Esophagus muscularis mucosa (tissue), 4 donors: ENCODE measurements at regions not wholly inside any gene's neighbourhood (a gene's known extent, or its start where the extent isn't known, plus 50 kb on each side); places are given as distances from the start of the nearest gene placed in this dataset.

Source experiments
- CTCF ChIP-seq, 3 experiments: fragments of 200-600 bp in 2 of 3; fragments of 450-650 bp in 1 of 3; sonication (generic) in 2 of 3; IDR thresholded peaks; one replicate each; pipeline ENCODE4 v1.5.1; 2017 to 2019; ENCODE audit warnings: antibody characterized with exemption in 3 of 3, mild to moderate bottlenecking in 2 of 3, moderate library complexity in 1 of 3
- EP300 ChIP-seq: sonication (generic); formaldehyde crosslinking; IDR thresholded peaks from one replicate; pipeline ENCODE4 v1.6.1; 2017; ENCODE audit warnings: antibody characterized with exemption
- POLR2A ChIP-seq: fragments of 450-650 bp; IDR thresholded peaks from one replicate; pipeline ENCODE4 v1.6.1; 2017; ENCODE audit warnings: antibody characterized with exemption, moderate library complexity, mild to moderate bottlenecking, low read depth
- POLR2AphosphoS5 ChIP-seq, 2 donors: sonication (generic); formaldehyde crosslinking; IDR thresholded peaks; one replicate each; pipeline ENCODE4 v1.6.1; 2017; ENCODE audit warnings: antibody characterized with exemption in 2 of 2

DNA sequence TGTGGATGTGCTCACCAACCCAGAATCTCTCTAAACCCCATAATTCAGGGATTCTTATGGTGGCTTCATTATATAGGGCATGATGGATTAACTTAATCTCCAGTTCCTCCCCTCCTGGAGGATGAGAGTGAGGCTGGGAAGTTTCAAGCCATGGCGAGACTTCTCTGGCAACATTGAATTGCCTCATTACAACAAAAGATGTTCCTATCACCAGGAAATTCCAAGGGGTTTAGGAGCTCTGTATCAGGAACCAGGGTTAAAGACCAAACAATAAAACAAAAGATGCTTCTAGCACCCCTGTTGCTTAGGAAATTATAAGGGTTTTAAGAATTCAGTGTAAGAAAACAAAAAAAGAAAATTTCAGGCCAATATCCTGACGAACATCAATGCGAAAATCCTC is 100.1 kb downstream of the NAB1 start:
- TF ChIP-seq POLR2A (no peak), CTCF (IDR thresholded peaks at IDR 0.05) (no peak), EP300 (no peak), POLR2AphosphoS5 (IDR thresholded peaks at IDR 0.05) (no peak)
